ENCODE measurements at regions not wholly inside any gene's neighbourhood (a gene's known extent, or its start where the extent isn't known, plus 50 kb on each side); places are given as distances from the start of the nearest gene placed in this dataset.

DNA sequence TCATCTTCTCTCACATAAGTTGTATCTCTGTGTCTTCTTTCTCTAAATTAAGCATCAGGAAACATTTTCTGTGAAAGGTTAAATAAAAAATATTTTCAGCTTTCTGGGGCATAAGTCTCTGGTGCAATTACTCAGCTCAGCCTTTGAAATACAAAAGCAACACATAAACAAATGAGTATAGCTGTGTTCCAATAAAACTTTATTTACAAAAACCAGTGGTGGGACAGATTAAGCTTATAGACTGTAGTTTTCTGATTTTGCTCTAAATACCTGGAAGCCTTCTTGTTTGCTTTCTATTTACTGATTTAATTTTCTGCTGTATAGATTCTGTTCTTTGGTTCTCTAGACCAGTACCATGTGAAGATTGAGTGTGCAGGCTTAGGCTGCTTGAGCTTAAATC, 655.1 kb downstream of the VRK1 start:
- no peak overlapping the region for H3K9ac ChIP-seq (ENCODE audit: low read depth, low read length)
- no peak for TF ChIP-seq MAZ (IDR thresholded peaks at IDR 0.05; ENCODE audit: borderline replicate concordance, low read depth, low read length)
- no peak for TF ChIP-seq SMC3 (IDR thresholded peaks at IDR 0.05; ENCODE audit: low read depth, low read length)
- TF ChIP-seq RCOR1 (IDR thresholded peaks at IDR 0.05; ENCODE audit: insufficient replicate concordance, low read length) = no peak
- TF ChIP-seq NFE2L2 (IDR thresholded peaks at IDR 0.05; ENCODE audit: low read depth, low read length) = no peak
- TF ChIP-seq, protein P1, sequence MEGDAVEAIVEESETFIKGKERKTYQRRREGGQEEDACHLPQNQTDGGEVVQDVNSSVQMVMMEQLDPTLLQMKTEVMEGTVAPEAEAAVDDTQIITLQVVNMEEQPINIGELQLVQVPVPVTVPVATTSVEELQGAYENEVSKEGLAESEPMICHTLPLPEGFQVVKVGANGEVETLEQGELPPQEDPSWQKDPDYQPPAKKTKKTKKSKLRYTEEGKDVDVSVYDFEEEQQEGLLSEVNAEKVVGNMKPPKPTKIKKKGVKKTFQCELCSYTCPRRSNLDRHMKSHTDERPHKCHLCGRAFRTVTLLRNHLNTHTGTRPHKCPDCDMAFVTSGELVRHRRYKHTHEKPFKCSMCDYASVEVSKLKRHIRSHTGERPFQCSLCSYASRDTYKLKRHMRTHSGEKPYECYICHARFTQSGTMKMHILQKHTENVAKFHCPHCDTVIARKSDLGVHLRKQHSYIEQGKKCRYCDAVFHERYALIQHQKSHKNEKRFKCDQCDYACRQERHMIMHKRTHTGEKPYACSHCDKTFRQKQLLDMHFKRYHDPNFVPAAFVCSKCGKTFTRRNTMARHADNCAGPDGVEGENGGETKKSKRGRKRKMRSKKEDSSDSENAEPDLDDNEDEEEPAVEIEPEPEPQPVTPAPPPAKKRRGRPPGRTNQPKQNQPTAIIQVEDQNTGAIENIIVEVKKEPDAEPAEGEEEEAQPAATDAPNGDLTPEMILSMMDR (conservative IDR thresholded peaks at IDR 0.05; ENCODE audit: low read depth, low read length) = no peak
- TF ChIP-seq RFX5 (IDR thresholded peaks at IDR 0.05; ENCODE audit: low read depth, low read length) = no peak
- H2BK20ac ChIP-seq (ENCODE audit: low read depth, low read length) = no peak overlapping the region
- ChIA-PET CTCF (no interaction called here), POLR2A (ENCODE audit: unreplicated experiment) (no interaction called here)
- no peak overlapping the region for H4K5ac ChIP-seq (ENCODE audit: low read depth, low read length)
- no peak overlapping the region for H3K18ac ChIP-seq (ENCODE audit: low read depth, low read length)
- no peak overlapping the region for H3K27ac ChIP-seq (ENCODE audit: insufficient read depth, low read length)
- H2AK9ac ChIP-seq (replicated peaks; ENCODE audit: low read depth, low read length, poor library complexity) = no peak overlapping the region
- dilution Hi-C loops (cut with HindIII; ENCODE audit: low sequenced_read_pairs, unreplicated experiment) (no loop called here), intact Hi-C loops (cut with micrococcal nuclease) (no loop called here), in situ Hi-C loops (cut with MboI; ENCODE audit: low sequenced_read_pairs) (no loop called here)
- H3K27me3 ChIP-seq (ENCODE audit: control insufficient read depth, insufficient read depth, low read length) = no peaks in the 10 kb centered on the region
- DNase-seq (no peak), ATAC-seq (ENCODE audit: low read depth) (no peak)
- H2BK120ac ChIP-seq (ENCODE audit: low read depth, low read length) = no peak overlapping the region
- H2BK5ac ChIP-seq (ENCODE audit: low read depth, low read length, poor library complexity, severe bottlenecking) = no peak overlapping the region
- no peak overlapping the region for H3K56ac ChIP-seq (ENCODE audit: extremely low read depth, insufficient read depth, low read length)
- H2BK15ac ChIP-seq (ENCODE audit: low read depth, low read length) = no peak overlapping the region
- H3K9me1 ChIP-seq (ENCODE audit: insufficient read depth, low read length) = no peaks in the 10 kb centered on the region
- no peak overlapping the region for H3K4me2 ChIP-seq (ENCODE audit: low read depth, low read length)
- no peak overlapping the region for H3K14ac ChIP-seq (replicated peaks; ENCODE audit: low read depth, low read length)
- BruUV-seq (replicated peaks) = no TSS peak
- no peaks in the 10 kb centered on the region for H3K79me1 ChIP-seq (ENCODE audit: low read depth in 1 of 2, low read length in 2 of 2)
- H4K20me1 ChIP-seq (ENCODE audit: insufficient read depth, low read length) = no peaks in the 10 kb centered on the region
- no peaks in the 10 kb centered on the region for H3K4me1 ChIP-seq (ENCODE audit: control insufficient read depth, insufficient read depth, low read length)
- H3K36me3 ChIP-seq (ENCODE audit: control insufficient read depth, insufficient read depth, low read length) = no peaks in the 10 kb centered on the region
- no peak overlapping the region for H4K8ac ChIP-seq (ENCODE audit: low read depth in 2 of 2, low read length in 2 of 2)
- no peak overlapping the region for H3K4me3 ChIP-seq (ENCODE audit: insufficient read depth, low read depth, low read length)
- H4K91ac ChIP-seq (ENCODE audit: insufficient read depth, low read depth, low read length) = no peak overlapping the region
- H3K23ac ChIP-seq (ENCODE audit: low read depth, low read length) = no peak overlapping the region
- H3K9me3 ChIP-seq (ENCODE audit: control insufficient read depth, insufficient read depth, low read length) = peaks cover 17% of the 10 kb centered on the region
- no peak overlapping the region for H2AFZ ChIP-seq (replicated peaks; ENCODE audit: low read length, poor library complexity)
- no peak overlapping the region for H2AK5ac ChIP-seq (ENCODE audit: low read depth, low read length)
- no peak overlapping the region for H3K4ac ChIP-seq (ENCODE audit: low read depth, low read length)

All from IMR-90 (cell line).